ENCODE measurements at regions not wholly inside any gene's neighbourhood (a gene's known extent, or its start where the extent isn't known, plus 50 kb on each side); places are given as distances from the start of the nearest gene placed in this dataset.
A peak's percentile ranks its signal among the peaks of the same experiment; 100 is the strongest.
"Not testable (repeated sequence)": the region's sequence is repeated elsewhere in the genome, so short reads cannot be mapped to it uniquely, and the experiment has no call there.

DNA sequence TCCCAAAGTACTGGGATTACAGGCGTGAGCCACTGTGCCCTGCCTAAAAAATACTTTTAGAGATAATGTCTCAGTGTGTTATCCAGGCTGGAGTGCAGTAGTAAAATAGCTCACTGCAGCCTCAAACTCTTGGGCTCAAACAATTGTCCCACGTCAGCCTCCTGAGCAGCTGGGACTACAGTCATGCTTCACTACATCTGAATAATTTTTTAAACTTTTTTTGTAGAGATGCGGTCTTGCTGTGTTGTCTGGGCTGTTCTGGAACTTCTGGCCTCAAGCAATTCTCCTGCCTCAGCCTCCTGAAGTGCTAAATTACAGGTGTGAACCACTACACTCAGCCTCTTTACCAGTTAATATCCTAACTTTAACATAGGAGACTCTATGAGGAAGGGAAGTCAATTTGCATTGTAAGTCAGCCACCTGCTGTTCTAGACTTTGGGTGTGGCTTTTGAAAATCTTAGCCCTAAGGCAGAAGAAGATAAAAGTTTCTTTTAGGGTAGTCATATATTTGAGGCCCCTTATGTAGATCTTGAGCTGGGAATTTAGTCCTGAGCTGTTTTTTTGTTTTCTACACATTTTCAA lies 78.2 kb upstream of the RASGRP1 start:
- intact Hi-C loops (cut with DNase I), result no loop called here
- no peak for DNase-seq

GRCh38 chr15:38644353-38644752 lies 79.7 kb upstream of the RASGRP1 start:
- DNase-seq; intact Hi-C loops (cut with DNase I): not testable (repeated sequence)

DNA sequence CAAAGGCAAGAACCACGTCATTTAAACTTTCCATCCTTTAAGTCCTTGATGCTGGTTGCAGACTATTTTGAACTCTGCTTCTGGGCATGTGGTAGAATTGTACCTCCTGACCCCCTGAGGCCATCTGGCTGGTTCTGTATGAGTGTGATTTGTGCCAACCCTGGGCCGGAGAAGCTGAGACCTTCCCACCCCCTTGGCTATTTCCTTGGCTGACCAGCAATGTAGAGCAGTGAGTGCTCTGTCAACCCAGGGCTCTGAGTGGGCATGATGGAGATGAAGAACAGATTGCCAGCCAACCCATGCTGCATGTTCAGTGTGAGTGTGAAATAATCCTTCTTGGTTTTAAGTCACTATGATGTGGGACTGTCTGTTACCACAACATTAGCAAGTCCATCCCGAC lies 82.1 kb upstream of the RASGRP1 start:
- intact Hi-C loops (cut with DNase I), result no loop called here
- DNase-seq, result no peak

GRCh38 chr15:38647683-38648082 lies 83.1 kb upstream of the RASGRP1 start:
- peak in 18 of 42 donors; percentile 16 to 61 (median 48) for DNase-seq
- intact Hi-C loops (cut with DNase I), result no loop called here

- DNase-seq, result no peak
- intact Hi-C loops (cut with DNase I), result no loop called here
These were observed 83.7 kb upstream of the RASGRP1 start for GRCh38 chr15:38648121-38648843.

DNA sequence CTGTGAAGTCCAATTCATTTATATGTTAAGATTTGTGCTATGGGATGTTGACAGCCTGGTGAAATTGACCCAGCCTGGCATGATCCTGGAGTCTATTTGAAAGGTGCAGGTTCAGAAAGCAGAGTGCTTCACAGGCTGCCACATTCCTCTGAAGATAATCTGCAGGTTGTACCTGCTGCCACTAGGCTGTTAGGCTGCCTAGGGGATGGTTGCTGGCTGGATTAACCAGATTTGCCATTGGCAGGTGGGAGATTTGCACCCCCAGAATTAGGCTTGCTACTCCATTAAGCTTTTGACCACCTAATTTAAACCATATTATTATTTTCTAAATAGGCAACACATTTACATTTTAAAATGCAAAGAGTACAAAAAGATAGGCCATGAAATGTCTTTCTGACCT lies 85.8 kb upstream of the RASGRP1 start:
- intact Hi-C loops (cut with DNase I), result no loop called here

GRCh38 chr15:38650936-38651327 lies 86.3 kb upstream of the RASGRP1 start:
- intact Hi-C loops (cut with DNase I), result no loop called here
- no peak for DNase-seq

More for the DNA sequence above, 85.8 kb upstream of the RASGRP1 start:
- no peak for DNase-seq

DNA sequence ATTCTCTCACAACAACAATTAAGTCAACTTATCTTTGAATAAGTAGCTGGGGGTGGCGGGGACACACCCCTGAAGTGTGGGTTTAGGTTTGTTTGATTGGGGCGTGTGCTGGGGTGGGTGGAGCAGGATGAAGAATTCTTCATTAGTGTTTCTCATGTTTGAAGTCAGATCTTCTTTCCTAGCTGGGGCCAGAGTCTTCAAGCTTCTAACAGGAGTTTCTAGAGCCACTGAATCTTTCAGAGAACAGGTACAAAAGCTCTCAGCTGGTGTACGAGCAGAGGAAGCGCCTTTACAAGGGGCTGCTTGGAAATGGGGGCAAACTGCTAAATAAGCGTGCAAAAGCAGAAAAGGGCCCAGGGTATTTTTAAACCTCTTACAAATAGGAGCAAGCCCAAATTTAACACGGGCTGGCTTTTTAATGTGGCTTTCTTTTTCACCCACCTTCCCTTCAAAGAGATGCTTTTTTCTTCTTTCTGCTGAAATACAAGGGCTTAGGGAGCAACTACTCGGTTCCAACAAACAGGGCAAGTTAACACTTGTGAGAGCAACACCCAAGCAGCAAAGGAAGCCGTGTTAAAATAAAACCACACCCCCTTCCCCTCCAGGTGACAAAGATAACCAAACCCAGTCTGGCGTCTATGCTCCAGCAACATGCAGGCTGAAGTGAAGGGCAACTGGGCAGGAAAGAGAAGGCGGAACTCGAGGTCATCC lies 86.9 kb upstream of the RASGRP1 start:
- intact Hi-C loops (cut with DNase I), result no loop called here
- DNase-seq, result peak in 20 of 42 donors; percentile 11 to 63 (median 30)

- intact Hi-C loops (cut with DNase I), result no loop called here
- DNase-seq, result no peak
These were observed 87.7 kb upstream of the RASGRP1 start for GRCh38 chr15:38652183-38652794.

GRCh38 chr15:38652998-38653397 lies 88.4 kb upstream of the RASGRP1 start:
- DNase-seq, result no peak
- intact Hi-C loops (cut with DNase I), result no loop called here

GRCh38 chr15:38658431-38658830 lies 93.8 kb upstream of the RASGRP1 start:
- intact Hi-C loops (cut with DNase I), result no loop called here
- DNase-seq, result no peak

- DNase-seq, result no peak
- intact Hi-C loops (cut with DNase I), result no loop called here
These were observed 96.1 kb upstream of the RASGRP1 start for GRCh38 chr15:38660738-38661137.

GRCh38 chr15:38662033-38662802 lies 97.6 kb upstream of the RASGRP1 start:
- intact Hi-C loops (cut with DNase I), result no loop called here
- no peak for DNase-seq

DNA sequence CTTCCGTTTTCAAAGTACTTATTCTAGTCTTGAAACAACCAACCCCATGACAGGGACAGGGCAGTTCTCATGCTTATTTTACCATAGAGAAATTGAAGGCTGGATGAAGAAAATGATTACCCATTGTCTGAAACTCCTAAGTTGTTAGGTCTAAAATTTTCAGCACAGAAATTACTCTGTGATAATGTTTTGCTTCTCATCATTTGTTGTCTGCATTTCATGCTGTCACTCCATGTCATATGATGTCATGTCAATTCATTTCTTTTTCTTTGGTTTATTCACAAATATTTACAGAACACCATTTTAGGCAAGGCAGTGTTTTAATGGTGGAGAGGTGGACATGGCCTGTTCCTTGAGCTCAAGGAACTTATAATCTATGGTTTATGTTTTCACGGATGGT lies 98.2 kb upstream of the RASGRP1 start:
- intact Hi-C loops (cut with DNase I), result no loop called here
- DNase-seq, result no peak

GRCh38 chr15:38665586-38666305 lies 101.1 kb upstream of the RASGRP1 start:
- DNase-seq, result peak in 1 of 42 donors; percentile 21
- intact Hi-C loops (cut with DNase I), result no loop called here

DNA sequence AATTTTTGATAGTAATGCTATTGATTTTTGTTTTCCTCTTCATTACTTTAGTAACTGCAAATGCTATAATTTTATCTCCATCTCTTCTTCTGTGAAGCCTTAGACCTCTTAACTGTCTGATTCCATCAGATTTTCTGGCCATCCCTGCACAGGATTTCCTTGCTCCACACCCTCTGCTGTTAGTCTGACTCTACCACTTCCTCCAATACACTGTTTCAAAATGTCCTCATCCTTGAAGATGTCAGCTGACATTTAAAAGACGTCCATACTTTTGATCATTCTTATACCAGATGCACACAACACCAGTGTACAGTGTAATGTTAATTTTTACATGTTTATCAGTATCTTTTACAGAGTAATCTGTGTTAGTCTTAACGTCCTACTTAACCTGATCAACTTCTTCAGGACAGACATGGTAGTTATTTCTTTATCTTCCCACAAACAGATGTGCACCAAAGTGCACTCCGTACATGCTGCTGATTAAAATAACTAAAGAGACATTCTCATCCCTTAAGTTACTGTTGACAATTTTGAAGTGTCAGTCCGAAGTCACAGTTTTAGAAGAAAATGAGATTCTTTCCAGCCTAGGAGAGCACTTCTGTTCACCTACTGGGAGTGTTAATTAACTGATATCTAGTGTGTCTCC lies 102.4 kb upstream of the RASGRP1 start:
- intact Hi-C loops (cut with DNase I), result no loop called here

DNA sequence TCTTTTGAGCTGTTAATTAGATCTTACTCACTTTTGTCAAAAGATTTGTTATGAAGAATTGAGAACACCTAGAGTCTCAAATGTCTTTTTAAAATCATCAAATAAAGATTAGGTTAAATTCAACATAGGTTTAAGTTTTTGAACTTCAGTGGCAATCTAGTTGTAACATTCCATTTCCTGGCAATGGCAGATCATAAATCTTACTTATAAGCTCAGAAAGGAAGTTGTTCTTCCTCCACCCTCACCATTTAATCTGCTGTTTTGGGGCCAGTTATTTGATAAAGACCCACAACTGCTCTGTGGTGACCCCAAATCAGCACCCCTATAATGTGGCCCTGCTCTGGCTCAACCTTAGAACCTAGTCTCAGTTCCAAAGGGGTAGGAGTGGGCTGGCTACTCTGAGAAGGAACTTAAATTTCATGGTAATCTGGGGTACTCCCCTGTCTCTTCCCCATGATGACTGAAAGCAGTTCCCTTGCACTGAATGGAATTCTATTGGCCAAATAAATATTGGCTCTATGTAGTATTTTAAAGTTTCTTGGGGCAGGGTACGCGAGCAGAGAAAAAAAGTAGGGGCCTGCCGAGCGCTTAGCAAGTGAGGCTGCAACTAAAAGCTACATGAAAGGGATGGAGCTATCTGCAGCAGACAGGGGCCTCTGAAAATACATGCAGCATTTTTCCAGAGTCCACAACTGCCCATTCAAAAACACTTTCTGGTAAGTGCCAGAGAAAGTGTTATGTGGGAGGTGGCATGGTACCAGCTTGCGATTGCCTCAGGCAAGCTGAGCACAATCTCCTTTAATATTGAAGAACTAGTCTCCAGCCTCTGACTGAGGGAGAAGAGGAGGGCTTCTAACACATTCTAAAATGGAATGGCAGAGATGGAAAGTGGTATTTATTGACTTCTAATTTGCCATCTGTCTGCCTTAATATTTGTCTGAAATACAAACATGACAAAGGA lies 103.6 kb upstream of the RASGRP1 start:
- DNase-seq, result no peak

More for the DNA sequence above, 102.4 kb upstream of the RASGRP1 start:
- DNase-seq, result no peak

More for the DNA sequence above, 103.6 kb upstream of the RASGRP1 start:
- intact Hi-C loops (cut with DNase I), result no loop called here

Measured in head of caudate nucleus (tissue), 42 donors.